Left ventricle myocardium inferior (tissue), 1 donor: ENCODE measurements at regions not wholly inside any gene's neighbourhood (a gene's known extent, or its start where the extent isn't known, plus 50 kb on each side); places are given as distances from the start of the nearest gene placed in this dataset.
"Not testable (repeated sequence)": the region's sequence is repeated elsewhere in the genome, so short reads cannot be mapped to it uniquely, and the experiment has no call there.

Source experiments
- DNase-seq: peaks from one replicate; pipeline ENCODE4 v3.0.0-alpha.2; 2020
- H3K27ac ChIP-seq: fragments of 200-600 bp; replicated peaks from 2 replicates; pipeline ENCODE4 v1.8.0; 2021
- H3K27me3 ChIP-seq: fragments of 200-600 bp; 2 replicates; pipeline ENCODE4 v1.8.0; 2021; ENCODE audit warnings: low read depth
- H3K36me3 ChIP-seq: fragments of 200-600 bp; 2 replicates; pipeline ENCODE4 v1.8.0; 2021
- H3K4me1 ChIP-seq: fragments of 200-600 bp; 2 replicates; pipeline ENCODE4 v1.8.0; 2021
- H3K4me3 ChIP-seq: fragments of 200-600 bp; 2 replicates; pipeline ENCODE4 v1.8.0; 2021; ENCODE audit warnings: mild to moderate bottlenecking, moderate library complexity
- H3K9me3 ChIP-seq: fragments of 200-600 bp; replicated peaks from 2 replicates; pipeline ENCODE4 v1.8.0; 2021
- intact Hi-C: fragments of 100-400 bp; cut with micrococcal nuclease; formaldehyde crosslinking; loops from one replicate; pipeline ENCODE4 v1.11.0; 2022
- TF ChIP-seq, protein P1 (sequence below): fragments of 200-600 bp; IDR thresholded peaks from 2 replicates; pipeline ENCODE4 v1.8.0; 2021; ENCODE audit warnings: antibody characterized with exemption, mild to moderate bottlenecking, borderline replicate concordance
- donor health status: DM: no; HTN: yes; CAD: no; lungs with severe emphysema.

DNA sequence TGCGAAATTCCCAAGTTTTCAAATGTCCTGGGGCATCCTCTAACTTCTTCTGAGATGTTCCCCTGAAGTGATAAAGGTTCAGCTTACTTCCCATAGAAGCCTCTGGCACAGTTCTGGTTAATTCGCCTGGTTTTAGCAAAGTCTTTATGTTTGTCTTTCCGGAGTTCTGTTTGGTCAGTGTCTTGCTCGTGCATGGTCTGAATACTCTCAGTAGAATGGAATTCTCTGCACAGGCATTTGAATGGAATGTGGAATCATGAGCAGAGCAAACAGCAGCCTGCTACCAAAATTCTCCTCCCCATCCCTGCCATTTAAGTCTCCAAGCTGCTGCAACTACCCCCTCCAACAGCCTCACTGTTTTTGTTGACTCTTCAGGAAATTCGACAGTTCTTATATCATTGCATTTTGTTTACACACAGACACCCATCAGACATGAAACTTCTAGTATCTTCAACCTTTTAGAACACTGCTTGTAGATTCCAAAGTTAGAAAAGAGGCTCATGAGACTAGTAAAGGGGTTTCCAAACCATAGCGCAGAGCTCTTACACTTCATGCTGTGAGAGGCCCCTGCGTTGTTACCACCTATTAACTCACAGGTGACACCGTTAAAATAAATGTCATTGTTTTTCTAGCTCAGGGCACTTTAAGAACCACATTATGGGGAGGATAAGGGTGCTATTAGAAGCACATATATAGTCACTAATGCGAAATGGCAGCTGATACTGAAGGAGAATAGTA is 129.7 kb downstream of the PLCE1 start:
- TF ChIP-seq, protein P1, sequence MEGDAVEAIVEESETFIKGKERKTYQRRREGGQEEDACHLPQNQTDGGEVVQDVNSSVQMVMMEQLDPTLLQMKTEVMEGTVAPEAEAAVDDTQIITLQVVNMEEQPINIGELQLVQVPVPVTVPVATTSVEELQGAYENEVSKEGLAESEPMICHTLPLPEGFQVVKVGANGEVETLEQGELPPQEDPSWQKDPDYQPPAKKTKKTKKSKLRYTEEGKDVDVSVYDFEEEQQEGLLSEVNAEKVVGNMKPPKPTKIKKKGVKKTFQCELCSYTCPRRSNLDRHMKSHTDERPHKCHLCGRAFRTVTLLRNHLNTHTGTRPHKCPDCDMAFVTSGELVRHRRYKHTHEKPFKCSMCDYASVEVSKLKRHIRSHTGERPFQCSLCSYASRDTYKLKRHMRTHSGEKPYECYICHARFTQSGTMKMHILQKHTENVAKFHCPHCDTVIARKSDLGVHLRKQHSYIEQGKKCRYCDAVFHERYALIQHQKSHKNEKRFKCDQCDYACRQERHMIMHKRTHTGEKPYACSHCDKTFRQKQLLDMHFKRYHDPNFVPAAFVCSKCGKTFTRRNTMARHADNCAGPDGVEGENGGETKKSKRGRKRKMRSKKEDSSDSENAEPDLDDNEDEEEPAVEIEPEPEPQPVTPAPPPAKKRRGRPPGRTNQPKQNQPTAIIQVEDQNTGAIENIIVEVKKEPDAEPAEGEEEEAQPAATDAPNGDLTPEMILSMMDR, result no peak

DNA sequence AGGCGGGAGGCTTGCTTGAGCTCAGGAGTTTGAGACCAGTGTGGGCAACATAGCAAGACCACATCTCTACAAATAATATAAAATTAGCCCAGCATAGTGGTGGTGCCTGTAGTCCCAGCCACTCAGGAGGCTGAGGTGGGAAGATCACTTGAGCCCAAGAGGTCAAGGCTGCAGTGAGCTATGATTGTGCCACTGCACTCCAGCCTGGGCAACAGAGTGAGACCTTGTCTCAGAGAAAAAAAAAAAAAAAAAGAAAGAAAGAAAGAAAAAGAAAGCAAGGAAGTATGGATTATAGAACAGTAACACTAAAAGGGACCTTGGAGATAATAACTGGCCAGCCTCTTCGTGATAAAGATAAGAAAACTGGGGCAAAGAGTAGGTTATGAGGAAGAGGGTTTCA is 130.4 kb downstream of the PLCE1 start:
- H3K36me3 ChIP-seq, H3K27ac ChIP-seq, H3K27me3 ChIP-seq, H3K9me3 ChIP-seq, DNase-seq, intact Hi-C loops, H3K4me3 ChIP-seq: not testable (repeated sequence)
- H3K4me1 ChIP-seq, result peaks cover 22% of the 10 kb centered on the region

More for the DNA sequence above, 129.7 kb downstream of the PLCE1 start:
- Histone ChIP-seq H3K4me3 (no peak overlapping the region), H3K27me3 (no peaks in the 10 kb centered on the region), H3K36me3 (no peaks in the 10 kb centered on the region), H3K27ac (peak overlapping the region; percentile 21), H3K4me1 (peaks cover 19% of the 10 kb centered on the region), H3K9me3 (no peaks in the 10 kb centered on the region)
- intact Hi-C loops, result no loop called here
- no peak for DNase-seq

DNA sequence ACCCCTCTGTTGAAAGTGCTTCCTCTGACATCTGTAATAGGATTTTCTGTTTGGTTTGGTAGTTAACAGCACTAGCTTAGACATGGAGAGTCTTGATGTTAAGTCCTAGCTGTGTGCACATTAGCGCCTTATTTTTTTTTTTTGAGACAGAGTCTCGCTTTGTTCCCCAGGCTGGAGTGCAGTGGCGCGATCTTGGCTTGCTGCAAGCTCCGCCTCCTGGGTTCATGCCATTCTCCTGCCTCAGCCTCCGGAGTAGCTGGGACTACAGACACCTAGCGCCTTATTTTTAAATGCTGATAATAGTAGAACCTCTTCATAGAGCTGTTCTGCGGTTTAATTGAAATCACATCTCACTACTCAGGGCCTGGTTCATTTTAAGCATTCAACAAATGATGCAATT is 131.5 kb downstream of the PLCE1 start:
- H3K9me3 ChIP-seq, H3K4me3 ChIP-seq, intact Hi-C loops, H3K27me3 ChIP-seq, H3K36me3 ChIP-seq, DNase-seq, H3K27ac ChIP-seq: not testable (repeated sequence)
- H3K4me1 ChIP-seq, result peaks cover 33% of the 10 kb centered on the region

DNA sequence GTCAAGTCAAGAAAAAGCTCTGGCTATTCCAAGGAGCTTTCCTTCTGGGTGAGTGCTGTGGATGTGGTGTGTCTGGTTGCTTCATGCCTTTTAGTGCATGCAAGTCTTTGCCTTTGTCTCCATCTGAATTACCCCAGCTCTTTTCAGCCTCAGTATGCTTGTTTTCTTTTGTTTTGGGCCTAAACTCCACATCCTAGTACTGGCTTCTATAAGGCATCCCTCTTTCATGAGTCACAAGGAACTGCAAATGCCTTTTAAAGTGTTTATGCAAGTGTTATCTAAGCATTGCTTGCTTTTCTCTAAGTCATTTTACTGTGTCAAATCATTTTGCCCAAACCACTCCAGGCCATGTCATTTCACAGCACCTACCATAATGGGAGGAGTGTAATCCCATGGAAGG is 132.1 kb downstream of the PLCE1 start:
- no peak overlapping the region for H3K27ac ChIP-seq
- no peak for DNase-seq
- H3K4me1 ChIP-seq, result peaks cover 39% of the 10 kb centered on the region
- no peaks in the 10 kb centered on the region for H3K9me3 ChIP-seq
- H3K36me3 ChIP-seq, result no peaks in the 10 kb centered on the region
- H3K4me3 ChIP-seq, result no peak overlapping the region
- no peaks in the 10 kb centered on the region for H3K27me3 ChIP-seq
- TF ChIP-seq, protein P1, result no peak
- intact Hi-C loops, result no loop called here

DNA sequence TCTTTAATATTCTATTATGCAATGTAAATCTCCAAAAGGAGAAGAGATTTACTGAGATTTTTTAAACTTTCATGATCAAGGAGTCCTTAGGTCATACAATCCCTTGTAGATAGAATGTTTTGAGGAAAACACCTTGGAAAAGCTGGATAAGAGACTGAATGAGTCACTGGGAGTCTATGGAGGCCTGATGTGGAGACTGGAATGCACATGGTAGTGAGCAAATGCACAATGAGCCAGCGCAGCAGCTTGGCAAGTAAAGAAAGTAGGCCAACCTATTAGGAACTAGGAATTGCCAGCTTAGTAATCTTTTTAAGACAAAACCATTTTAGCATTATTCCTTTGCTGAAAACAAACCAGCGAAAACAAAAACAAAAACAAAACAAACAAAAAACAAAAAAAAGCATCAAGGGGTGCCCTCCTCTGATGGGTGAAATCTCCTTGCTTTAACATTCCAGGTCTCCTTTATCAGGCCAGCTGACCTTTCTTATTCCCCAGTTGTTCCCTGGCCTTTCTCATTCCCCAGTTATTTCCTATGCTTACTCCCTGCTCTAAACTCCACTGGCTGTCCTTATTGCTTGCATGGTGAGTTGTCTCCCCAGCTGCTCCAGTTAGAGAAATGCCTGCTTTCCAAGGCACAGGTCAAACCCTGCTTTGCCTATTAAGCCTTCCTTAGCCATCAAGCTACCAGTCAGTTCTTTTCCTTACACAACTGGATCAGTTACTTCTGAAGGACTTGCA is 135.8 kb downstream of the PLCE1 start:
- intact Hi-C loops, result no loop called here
- TF ChIP-seq, protein P1, result no peak
- DNase-seq, result no peak
- Histone ChIP-seq H3K27ac (no peak overlapping the region), H3K4me3 (no peak overlapping the region), H3K4me1 (peaks cover 52% of the 10 kb centered on the region), H3K9me3 (no peaks in the 10 kb centered on the region), H3K27me3 (no peaks in the 10 kb centered on the region), H3K36me3 (no peaks in the 10 kb centered on the region)

DNA sequence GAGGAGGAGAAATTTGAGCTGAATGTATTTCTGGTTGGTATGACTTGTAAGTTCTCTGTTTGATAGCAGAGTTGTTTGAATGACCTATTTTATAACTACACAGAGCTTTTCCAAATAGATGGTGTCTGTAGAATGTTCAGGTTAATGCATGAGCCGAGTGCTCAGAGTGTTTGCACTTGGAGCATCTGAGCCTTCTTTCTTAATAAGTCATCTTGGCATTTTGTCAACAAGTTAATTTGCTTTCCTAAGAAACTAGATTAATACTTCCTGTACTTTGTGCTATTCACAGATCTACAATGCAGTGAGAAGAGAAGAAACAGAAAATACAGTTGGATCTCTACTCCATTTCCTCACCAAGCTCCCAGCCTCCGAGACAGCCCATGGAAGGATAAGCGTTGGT is 138.2 kb downstream of the PLCE1 start:
- no peak for DNase-seq
- TF ChIP-seq, protein P1, result no peak
- H3K36me3 ChIP-seq, result no peaks in the 10 kb centered on the region
- H3K4me1 ChIP-seq, result peaks cover 52% of the 10 kb centered on the region
- peak overlapping the region; percentile 31 for H3K27ac ChIP-seq
- intact Hi-C loops, result no loop called here
- H3K27me3 ChIP-seq, result no peaks in the 10 kb centered on the region
- H3K9me3 ChIP-seq, result no peaks in the 10 kb centered on the region
- H3K4me3 ChIP-seq, result no peak overlapping the region
